Occipital lobe (tissue), 2 donors: ENCODE measurements at regions not wholly inside any gene's neighbourhood (a gene's known extent, or its start where the extent isn't known, plus 50 kb on each side); places are given as distances from the start of the nearest gene placed in this dataset. TPM values are rescaled to one million over a fixed set of nuclear protein-coding genes. Genes with fewer than 3 reads are reported as not detected.

Experiments
- DNase-seq: peaks from one replicate; lab custom pipeline; 2025; lab: John Stamatoyannopoulos, UW
- small RNA-seq: library from RNA; depleted of rRNA; stranded (forward); fragments of <200 nt; gene quantifications from one replicate; pipeline ENCODE3, GENCODE V24; 2014

- no peak for DNase-seq
These were observed 119.6 kb upstream of the GNPDA2 start for GRCh38 chr4:44845993-44846392.

GRCh38 chr4:44845309-44845708, 119.0 kb upstream of the GNPDA2 start:
- DNase-seq = no peak

GRCh38 chr4:44842531-44842930, 116.2 kb upstream of the GNPDA2 start:
- no peak for DNase-seq

- no peak for DNase-seq
These were observed 91.6 kb upstream of the GNPDA2 start for GRCh38 chr4:44817930-44818329.

DNA sequence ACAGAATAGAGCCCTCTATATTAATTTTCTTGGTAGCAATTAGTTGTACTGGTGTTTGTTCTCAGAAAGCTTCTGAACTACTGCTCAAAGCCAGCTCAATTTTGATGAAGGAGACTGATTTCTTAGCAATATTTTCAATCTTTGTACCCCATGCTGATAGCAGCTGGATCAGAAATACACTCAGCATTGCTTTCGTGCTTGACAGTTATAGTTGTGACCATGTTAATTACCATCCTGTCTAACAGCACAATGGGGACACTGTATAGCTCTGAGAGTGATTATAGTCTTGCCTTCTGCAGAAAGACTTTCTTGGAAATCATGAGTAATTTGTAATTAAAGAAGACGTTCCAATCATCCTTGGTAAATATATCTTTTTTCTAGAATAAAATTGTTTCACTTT, 79.7 kb upstream of the GNPDA2 start:
- no peak for DNase-seq

- no peak for DNase-seq
These were observed 77.9 kb upstream of the GNPDA2 start for GRCh38 chr4:44804301-44804700.

GRCh38 chr4:44801384-44801783, 75.0 kb upstream of the GNPDA2 start:
- no peak for DNase-seq

- DNase-seq = no peak
These were observed 65.5 kb upstream of the GNPDA2 start for GRCh38 chr4:44791831-44792230.

DNA sequence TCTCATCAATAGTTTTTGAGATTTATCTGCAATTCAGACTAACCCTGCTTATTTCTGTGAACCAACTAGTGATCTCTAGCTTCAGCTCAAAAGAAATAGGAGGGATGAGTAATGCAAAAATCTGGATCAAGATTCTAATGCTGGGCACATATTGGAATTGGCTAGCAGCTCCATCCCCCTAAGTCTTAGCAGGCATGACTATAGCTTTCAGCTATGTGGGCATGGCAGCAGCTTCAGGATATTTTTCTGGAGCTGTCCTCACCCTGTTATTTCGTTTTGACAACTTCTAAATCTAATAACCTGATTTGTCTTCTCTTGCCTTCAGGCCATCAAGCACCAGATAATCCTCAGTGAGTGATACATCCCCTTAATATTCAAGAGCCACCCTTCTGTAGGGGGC, 50.8 kb upstream of the GNPDA2 start:
- DNase-seq = no peak

Small RNAs in the stretch of these regions (small RNA-seq; reads per million reads assigned to genes)
- gene RNU6-931P = not detected
